H1 (cell line): ENCODE measurements at regions not wholly inside any gene's neighbourhood (a gene's known extent, or its start where the extent isn't known, plus 50 kb on each side); places are given as distances from the start of the nearest gene placed in this dataset.

ENCODE experiments used
- CHD7 ChIP-seq: fragments of 300-600 bp; sonication (generic); IDR thresholded peaks from 2 replicates; pipeline ENCODE4 v1.7.1; 2012; ENCODE audit warnings: low read length, moderate library complexity, mild to moderate bottlenecking, inconsistent platforms; ENCODE audit not compliant: insufficient replicate concordance

GRCh38 chr4:86498863-86499166 is 95.3 kb upstream of the PTPN13 start (continued):
- TF ChIP-seq CHD7, result no peak
